Hippocampal formation (tissue), 2 donors: ENCODE measurements at regions not wholly inside any gene's neighbourhood (a gene's known extent, or its start where the extent isn't known, plus 50 kb on each side); places are given as distances from the start of the nearest gene placed in this dataset.

Experiments used
- DNase-seq, 2 donors: peaks; one replicate each; lab custom pipeline; 2025; lab: John Stamatoyannopoulos, UW

GRCh38 chr5:89273289-89273688 is 390.3 kb upstream of the MEF2C start:
- DNase-seq = no peak

- no peak for DNase-seq
Observed at GRCh38 chr5:89270901-89271300, 387.9 kb upstream of the MEF2C start.

- no peak for DNase-seq
Observed at GRCh38 chr5:89269721-89270120, 386.7 kb upstream of the MEF2C start.

GRCh38 chr5:89268460-89268859 is 385.5 kb upstream of the MEF2C start:
- peak; percentile 3 to 24 for DNase-seq

GRCh38 chr5:89267788-89268187 is 384.8 kb upstream of the MEF2C start:
- DNase-seq = no peak

- DNase-seq = no peak
Observed at GRCh38 chr5:89265511-89266179, 382.7 kb upstream of the MEF2C start.

- no peak for DNase-seq
Observed at GRCh38 chr5:89263846-89264245, 380.9 kb upstream of the MEF2C start.

GRCh38 chr5:89262030-89262429 is 379.0 kb upstream of the MEF2C start:
- peak in 1 of 2 donors; percentile 30 for DNase-seq

- no peak for DNase-seq
Observed at GRCh38 chr5:89260254-89260653, 377.3 kb upstream of the MEF2C start.

GRCh38 chr5:89255845-89256463 is 373.0 kb upstream of the MEF2C start:
- no peak for DNase-seq

- no peak for DNase-seq
Observed at GRCh38 chr5:89253666-89254352, 370.8 kb upstream of the MEF2C start.

GRCh38 chr5:89246864-89247263 is 363.9 kb upstream of the MEF2C start:
- DNase-seq = no peak

- no peak for DNase-seq
Observed at GRCh38 chr5:89246252-89246651, 363.3 kb upstream of the MEF2C start.

- DNase-seq = no peak
Observed at GRCh38 chr5:89243611-89244010, 360.6 kb upstream of the MEF2C start.

GRCh38 chr5:89241186-89241585 is 358.2 kb upstream of the MEF2C start:
- no peak for DNase-seq

- DNase-seq = no peak
Observed at GRCh38 chr5:89236900-89237299, 353.9 kb upstream of the MEF2C start.

GRCh38 chr5:89233462-89233861 is 350.5 kb upstream of the MEF2C start:
- DNase-seq = no peak

GRCh38 chr5:89232139-89232603 is 349.2 kb upstream of the MEF2C start:
- DNase-seq = no peak

- no peak for DNase-seq
Observed at GRCh38 chr5:89230178-89230577, 347.2 kb upstream of the MEF2C start.

- no peak for DNase-seq
Observed at GRCh38 chr5:89229331-89230070, 346.5 kb upstream of the MEF2C start.

GRCh38 chr5:89228355-89228754 is 345.4 kb upstream of the MEF2C start:
- no peak for DNase-seq

- DNase-seq = no peak
Observed at GRCh38 chr5:89218364-89218763, 335.4 kb upstream of the MEF2C start.
